ENCODE measurements at regions not wholly inside any gene's neighbourhood (a gene's known extent, or its start where the extent isn't known, plus 50 kb on each side); places are given as distances from the start of the nearest gene placed in this dataset.

DNA sequence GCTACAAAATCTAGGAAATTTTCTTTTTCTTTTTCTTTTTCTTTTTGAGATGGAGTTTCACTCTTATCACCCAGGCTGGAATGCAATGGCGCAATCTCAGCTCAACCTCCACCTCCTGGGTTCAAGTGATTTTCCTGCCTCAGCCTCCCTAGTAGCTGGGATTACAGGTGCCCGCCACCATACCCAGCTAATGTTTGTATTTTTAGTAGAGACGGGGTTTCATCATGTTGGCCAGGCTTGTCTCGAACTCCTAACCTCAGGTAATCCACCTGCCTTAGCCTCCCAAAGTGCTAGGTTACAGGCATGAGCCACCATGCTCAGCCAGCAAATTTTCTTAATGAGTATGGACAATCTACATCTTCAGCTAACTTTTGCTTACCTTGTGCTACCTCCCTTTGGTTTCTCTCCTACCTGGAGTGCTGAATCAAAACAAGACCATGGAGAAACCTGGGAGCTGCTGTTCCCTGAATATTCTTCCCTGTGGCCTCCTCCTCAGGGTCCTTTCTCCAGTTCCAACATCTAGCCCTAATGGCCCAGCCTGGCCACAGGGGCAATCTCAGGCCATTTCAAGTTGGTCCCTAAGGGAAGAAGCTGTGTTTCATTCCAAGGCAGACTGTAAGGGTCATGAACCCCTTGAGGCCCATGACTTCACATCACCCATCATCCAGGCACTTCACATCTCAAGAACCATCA is 74.6 kb upstream of the EGLN3 start:
- no peak overlapping the region for H3K4me3 Mint-ChIP-seq
- DNase-seq, result no peak
- H3K36me3 Mint-ChIP-seq (ENCODE audit: low read depth), result no peaks in the 10 kb centered on the region
- H3K27ac Mint-ChIP-seq, result no peak overlapping the region
- no peaks in the 10 kb centered on the region for H3K4me1 Mint-ChIP-seq (ENCODE audit: low read depth)
- CTCF ChIA-PET, result no interaction called here
- intact Hi-C loops (cut with micrococcal nuclease), result no loop called here
- H3K27me3 Mint-ChIP-seq (ENCODE audit: low read depth), result peaks cover 2% of the 10 kb centered on the region
- H3K9me3 Mint-ChIP-seq, result no peaks in the 10 kb centered on the region

DNA sequence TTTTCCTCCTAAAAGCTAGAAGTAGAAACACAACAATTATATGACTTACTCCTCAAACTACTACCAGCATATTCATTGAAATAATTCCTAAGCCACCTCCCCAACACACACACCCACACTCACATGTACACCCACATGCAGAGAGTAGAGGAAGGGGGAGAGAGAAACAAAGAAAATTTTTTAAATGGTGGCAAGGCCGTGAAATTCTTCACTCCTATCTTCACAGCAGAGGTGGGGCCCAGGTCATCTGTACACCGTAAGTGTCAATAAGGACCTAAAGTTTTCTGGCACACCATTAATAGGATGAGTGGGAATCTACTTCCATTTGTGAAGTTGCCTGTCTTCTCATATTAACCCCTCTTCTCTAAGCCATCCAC is 73.9 kb upstream of the EGLN3 start:
- CTCF ChIA-PET, result no interaction called here
- Mint-ChIP-seq H3K4me1 (ENCODE audit: low read depth) (no peaks in the 10 kb centered on the region), H3K27ac (no peak overlapping the region), H3K4me3 (no peak overlapping the region), H3K27me3 (ENCODE audit: low read depth) (peaks cover 2% of the 10 kb centered on the region), H3K36me3 (ENCODE audit: low read depth) (no peaks in the 10 kb centered on the region), H3K9me3 (no peaks in the 10 kb centered on the region)
- DNase-seq, result no peak
- intact Hi-C loops (cut with micrococcal nuclease), result no loop called here

DNA sequence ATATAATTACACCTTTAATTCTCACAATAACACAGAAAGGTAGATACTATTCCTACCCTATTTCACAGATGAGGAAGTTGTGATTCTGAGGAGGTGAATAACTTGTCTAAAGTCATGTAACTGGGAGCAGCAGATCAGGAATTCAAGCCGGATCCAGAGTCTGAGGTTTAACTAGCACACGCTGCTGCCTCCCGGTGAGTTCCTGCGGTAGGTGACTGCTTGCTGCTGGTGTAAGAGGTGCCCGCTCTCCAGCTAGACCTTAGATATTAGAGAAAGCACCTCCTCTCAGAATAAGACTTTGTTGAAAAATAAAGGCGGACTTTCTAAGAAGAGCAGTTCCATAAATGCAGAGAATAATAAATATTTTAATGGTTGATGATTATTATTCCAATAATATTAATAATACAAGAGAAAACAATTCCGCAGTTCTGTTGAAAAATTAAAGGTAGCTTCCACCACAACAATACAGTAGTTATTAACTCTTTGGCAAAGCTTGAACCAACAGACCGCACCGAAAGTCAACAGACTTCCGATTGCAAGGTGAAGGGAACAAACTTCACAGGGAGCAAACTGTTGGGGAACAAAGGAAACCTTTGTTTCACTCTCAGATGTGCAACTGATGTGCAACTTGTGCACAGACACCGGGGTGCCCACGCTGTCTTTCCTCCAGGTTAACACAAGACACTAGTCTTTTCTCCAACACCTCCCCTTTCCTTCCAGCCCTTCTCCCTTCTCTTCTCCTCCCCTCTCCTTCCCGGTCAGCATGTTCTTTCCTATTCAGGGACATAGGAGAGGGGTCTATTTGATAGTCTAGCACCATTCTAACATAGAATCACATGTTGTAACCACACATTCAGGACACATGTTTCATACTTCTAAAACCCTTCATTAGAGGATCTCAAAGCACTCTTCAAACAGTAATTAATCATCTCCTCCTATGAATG is 73.2 kb upstream of the EGLN3 start:
- intact Hi-C loops (cut with micrococcal nuclease), result no loop called here
- Mint-ChIP-seq H3K9me3 (no peaks in the 10 kb centered on the region), H3K27ac (no peak overlapping the region), H3K27me3 (ENCODE audit: low read depth) (peaks cover 2% of the 10 kb centered on the region), H3K36me3 (ENCODE audit: low read depth) (no peaks in the 10 kb centered on the region), H3K4me3 (no peak overlapping the region), H3K4me1 (ENCODE audit: low read depth) (no peaks in the 10 kb centered on the region)
- CTCF ChIA-PET, result no interaction called here
- no peak for DNase-seq

DNA sequence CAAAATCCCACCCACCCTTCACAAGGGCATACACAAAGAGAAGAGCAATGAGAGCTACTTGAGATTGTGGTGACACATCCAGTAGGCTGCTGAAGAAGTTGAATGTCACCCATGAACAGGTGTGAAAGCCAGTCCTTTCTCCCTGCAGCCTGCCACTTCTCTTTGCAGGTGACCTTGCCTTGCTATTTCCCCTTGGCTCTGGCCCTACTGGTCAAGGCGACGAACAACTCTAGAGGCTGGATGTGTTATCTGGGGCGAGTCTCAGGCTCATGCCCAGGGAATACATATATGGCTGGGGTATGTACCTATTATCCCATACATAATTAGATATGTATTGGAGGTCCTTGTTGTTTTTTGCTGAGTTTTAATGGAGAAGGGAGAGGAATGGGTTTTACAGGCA is 70.2 kb upstream of the EGLN3 start:
- CTCF ChIA-PET, result interaction anchor here (0.6 kb wide), 1 partner anchor 1508 kb away, joined by 3 read pairs; no protein-coding TSS in a partner anchor
- peaks cover 2% of the 10 kb centered on the region for H3K4me1 Mint-ChIP-seq (ENCODE audit: low read depth)
- no peak overlapping the region for H3K4me3 Mint-ChIP-seq
- no peak for DNase-seq
- H3K36me3 Mint-ChIP-seq (ENCODE audit: low read depth), result no peaks in the 10 kb centered on the region
- intact Hi-C loops (cut with micrococcal nuclease), result no loop called here
- peaks cover 2% of the 10 kb centered on the region for H3K27me3 Mint-ChIP-seq (ENCODE audit: low read depth)
- no peaks in the 10 kb centered on the region for H3K9me3 Mint-ChIP-seq
- no peak overlapping the region for H3K27ac Mint-ChIP-seq

DNA sequence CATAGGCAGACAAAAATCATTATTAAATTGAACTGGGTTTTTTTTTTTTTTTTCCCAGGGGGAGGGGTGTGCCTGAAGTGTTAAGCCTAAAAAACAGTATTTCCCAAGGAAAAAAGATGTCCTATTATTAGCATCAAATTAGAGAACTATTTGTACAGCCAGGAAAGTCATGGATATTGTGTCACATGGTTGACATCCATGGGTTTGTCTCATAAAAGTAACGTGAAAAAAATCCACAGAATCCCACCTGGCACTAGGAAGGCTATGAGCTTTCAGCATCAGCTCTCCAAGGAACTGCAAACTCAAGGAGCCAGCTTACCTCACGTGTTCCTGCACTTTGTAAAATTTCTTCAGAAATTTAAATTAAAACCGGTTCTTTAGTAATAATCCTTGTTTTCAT is 69.1 kb upstream of the EGLN3 start:
- Mint-ChIP-seq H3K4me1 (ENCODE audit: low read depth) (peaks cover 2% of the 10 kb centered on the region), H3K27ac (no peak overlapping the region), H3K27me3 (ENCODE audit: low read depth) (peaks cover 2% of the 10 kb centered on the region), H3K9me3 (no peaks in the 10 kb centered on the region), H3K36me3 (ENCODE audit: low read depth) (no peaks in the 10 kb centered on the region), H3K4me3 (no peak overlapping the region)
- intact Hi-C loops (cut with micrococcal nuclease), result no loop called here
- CTCF ChIA-PET, result interaction anchor here (0.8 kb wide), 1 partner anchor 304 kb away, joined by 3 read pairs; no protein-coding TSS in a partner anchor
- no peak for DNase-seq

DNA sequence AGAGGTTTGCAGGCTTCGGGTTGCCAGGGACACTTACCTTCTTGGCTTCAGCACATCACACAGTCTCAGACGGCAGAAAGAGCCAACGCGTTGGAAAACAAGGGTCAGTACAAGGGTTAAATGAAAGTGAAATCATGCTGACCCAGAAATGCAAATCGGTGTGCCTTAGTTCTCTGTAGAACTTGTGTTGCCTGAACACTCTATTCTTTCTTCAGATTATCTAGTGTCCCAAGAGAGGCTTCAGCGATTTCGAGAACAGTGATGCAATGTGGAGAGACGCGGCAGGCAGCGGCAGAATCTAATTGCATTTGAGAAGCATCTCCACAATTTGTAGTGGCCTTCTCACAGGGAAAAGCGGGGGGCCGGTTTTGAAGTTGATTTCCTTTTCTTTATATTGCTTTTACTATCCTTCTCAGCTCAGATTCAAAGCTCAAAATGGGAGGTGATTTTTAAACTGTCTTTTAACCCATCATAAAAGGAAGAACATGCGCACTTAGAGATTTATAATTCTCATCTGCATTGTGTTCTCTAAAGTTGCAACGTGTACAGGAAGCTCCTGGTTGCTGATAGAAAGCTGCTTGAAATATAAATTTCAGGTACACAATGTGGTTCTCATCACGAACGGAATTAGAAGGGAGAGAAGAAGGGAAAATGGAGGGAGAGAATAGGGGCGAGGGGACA is 67.8 kb upstream of the EGLN3 start:
- no peak for DNase-seq
- peak overlapping the region; percentile 60 for H3K27ac Mint-ChIP-seq
- CTCF ChIA-PET, result no interaction called here
- no peaks in the 10 kb centered on the region for H3K27me3 Mint-ChIP-seq (ENCODE audit: low read depth)
- H3K36me3 Mint-ChIP-seq (ENCODE audit: low read depth), result no peaks in the 10 kb centered on the region
- no peaks in the 10 kb centered on the region for H3K9me3 Mint-ChIP-seq
- peak overlapping the region; percentile 55 for H3K4me3 Mint-ChIP-seq
- intact Hi-C loops (cut with micrococcal nuclease), result no loop called here
- H3K4me1 Mint-ChIP-seq (ENCODE audit: low read depth), result peaks cover 2% of the 10 kb centered on the region

DNA sequence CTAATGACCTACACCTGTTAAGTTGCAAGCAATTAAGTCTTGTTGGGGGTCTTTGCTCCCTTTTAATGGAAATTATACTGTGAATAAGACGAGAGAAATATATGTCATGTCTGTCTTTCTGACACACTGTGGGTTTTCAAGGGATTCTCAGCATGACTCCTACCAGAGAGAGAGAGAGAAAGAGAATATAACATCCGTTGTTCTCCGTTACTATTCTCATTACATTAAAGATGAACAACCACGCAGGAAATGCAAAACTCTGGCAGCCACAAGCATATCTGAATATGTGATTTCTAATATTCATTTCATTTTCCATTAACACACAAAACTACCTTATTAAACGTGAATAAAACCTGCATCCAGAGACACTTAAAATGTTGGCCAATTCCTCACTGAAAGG is 67.3 kb upstream of the EGLN3 start:
- intact Hi-C loops (cut with micrococcal nuclease), result no loop called here
- no peaks in the 10 kb centered on the region for H3K27me3 Mint-ChIP-seq (ENCODE audit: low read depth)
- peak overlapping the region; percentile 60 for H3K27ac Mint-ChIP-seq
- no peaks in the 10 kb centered on the region for H3K9me3 Mint-ChIP-seq
- DNase-seq, result no peak
- no peaks in the 10 kb centered on the region for H3K36me3 Mint-ChIP-seq (ENCODE audit: low read depth)
- CTCF ChIA-PET, result no interaction called here
- peaks cover 5% of the 10 kb centered on the region for H3K4me1 Mint-ChIP-seq (ENCODE audit: low read depth)
- H3K4me3 Mint-ChIP-seq, result peak overlapping the region; percentile 55

DNA sequence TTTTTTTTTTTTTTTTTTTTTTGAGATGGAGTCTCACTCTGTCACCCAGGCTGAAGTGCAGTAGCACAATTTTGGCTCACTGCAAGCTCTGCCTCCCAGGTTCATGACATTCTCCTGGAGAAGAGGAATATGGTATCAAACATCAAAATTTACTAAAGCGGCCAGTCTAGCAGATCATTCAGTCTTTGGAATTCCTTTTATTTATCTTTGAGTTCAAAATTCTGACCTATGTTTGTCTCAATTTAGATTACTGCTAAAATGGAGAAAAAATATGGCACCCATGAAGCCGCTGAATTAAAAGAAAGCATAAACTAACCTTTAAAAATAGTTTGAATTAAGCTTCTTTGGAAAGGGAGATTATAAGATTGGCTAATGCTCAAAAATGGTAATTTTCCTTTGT is 64.5 kb upstream of the EGLN3 start:
- Mint-ChIP-seq H3K4me3 (no peak overlapping the region), H3K27me3 (ENCODE audit: low read depth) (peaks cover 2% of the 10 kb centered on the region), H3K9me3 (no peaks in the 10 kb centered on the region), H3K36me3 (ENCODE audit: low read depth) (no peaks in the 10 kb centered on the region), H3K27ac (no peak overlapping the region), H3K4me1 (ENCODE audit: low read depth) (peaks cover 6% of the 10 kb centered on the region)
- CTCF ChIA-PET, result no interaction called here
- intact Hi-C loops (cut with micrococcal nuclease), result no loop called here
- no peak for DNase-seq

DNA sequence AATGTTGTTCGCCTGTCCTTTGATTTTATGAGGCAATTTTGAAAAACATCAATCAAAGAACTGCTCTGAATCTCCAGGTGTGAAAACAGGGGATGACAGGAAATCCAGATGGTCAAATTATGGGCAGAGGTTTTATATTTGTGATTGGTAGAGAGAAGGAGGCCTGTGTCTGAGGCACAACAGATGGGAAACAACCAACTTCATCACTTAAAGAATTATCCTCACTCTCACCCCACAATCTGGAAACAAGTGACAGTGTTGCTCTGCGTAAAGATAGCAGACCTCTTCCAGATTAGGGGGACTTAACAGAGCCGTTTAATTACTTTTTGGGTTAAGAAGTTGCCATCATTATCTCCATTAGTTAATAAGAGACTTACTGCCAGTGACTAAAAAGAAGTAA is 64.1 kb upstream of the EGLN3 start:
- no peak for DNase-seq
- no peak overlapping the region for H3K27ac Mint-ChIP-seq
- H3K4me3 Mint-ChIP-seq, result no peak overlapping the region
- no peaks in the 10 kb centered on the region for H3K9me3 Mint-ChIP-seq
- no peaks in the 10 kb centered on the region for H3K36me3 Mint-ChIP-seq (ENCODE audit: low read depth)
- peaks cover 2% of the 10 kb centered on the region for H3K27me3 Mint-ChIP-seq (ENCODE audit: low read depth)
- H3K4me1 Mint-ChIP-seq (ENCODE audit: low read depth), result peaks cover 6% of the 10 kb centered on the region
- intact Hi-C loops (cut with micrococcal nuclease), result no loop called here
- CTCF ChIA-PET, result no interaction called here

DNA sequence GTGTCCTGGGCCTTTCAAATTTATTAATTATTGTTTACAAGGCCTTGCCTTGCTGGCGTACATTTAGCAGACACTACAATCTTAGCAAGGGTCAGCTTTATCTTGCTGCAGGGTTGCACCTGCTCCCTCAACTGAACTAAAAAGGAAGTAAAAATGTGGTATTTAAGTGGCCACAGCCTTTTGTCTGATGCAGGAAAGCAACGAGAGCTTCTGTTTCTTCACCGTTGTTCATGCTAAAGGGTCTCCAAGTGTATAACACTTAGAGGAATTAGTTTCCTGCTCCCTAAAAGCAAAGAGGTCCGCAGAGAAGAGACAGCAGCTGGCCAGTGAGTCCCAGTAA is 62.8 kb upstream of the EGLN3 start:
- peaks cover 2% of the 10 kb centered on the region for H3K27me3 Mint-ChIP-seq (ENCODE audit: low read depth)
- H3K9me3 Mint-ChIP-seq, result no peaks in the 10 kb centered on the region
- no peaks in the 10 kb centered on the region for H3K36me3 Mint-ChIP-seq (ENCODE audit: low read depth)
- no peak overlapping the region for H3K27ac Mint-ChIP-seq
- intact Hi-C loops (cut with micrococcal nuclease), result no loop called here
- DNase-seq, result no peak
- H3K4me3 Mint-ChIP-seq, result no peak overlapping the region
- H3K4me1 Mint-ChIP-seq (ENCODE audit: low read depth), result peaks cover 6% of the 10 kb centered on the region
- CTCF ChIA-PET, result no interaction called here

DNA sequence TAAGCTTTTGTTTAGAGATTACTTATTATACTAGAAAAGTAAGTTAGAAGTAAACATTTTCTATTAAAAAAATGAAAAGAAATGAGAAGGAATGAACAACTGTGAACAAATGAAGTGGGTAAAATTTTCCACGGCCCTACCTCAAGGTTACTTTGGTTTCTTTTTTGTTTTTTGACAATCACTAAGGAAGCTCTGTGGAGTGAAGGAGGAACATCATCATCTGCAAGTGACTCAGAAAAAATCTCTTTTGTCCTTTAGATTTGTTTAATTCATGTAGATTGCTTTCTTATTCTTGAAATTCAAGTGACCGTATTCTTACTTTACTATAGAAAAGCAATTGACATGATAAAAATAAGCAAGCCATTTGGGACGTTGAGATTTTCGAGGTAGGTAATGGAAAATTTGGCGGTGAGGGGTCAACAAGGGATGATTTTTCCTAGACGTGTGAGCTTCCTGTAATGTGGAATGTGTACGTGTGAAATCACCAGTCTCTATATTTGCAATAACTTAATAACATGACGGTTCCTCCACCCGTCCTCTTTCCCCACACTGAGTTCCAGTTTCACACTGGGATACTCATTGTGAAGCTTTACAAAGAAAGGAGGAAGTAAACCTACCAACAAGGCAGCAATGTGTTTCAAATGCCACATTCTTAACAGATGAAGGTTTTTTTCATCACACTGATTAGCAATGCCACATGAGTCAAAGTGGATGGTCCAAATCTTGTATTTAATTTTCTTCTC is 62.3 kb upstream of the EGLN3 start:
- H3K4me3 Mint-ChIP-seq, result no peak overlapping the region
- no peaks in the 10 kb centered on the region for H3K9me3 Mint-ChIP-seq
- H3K27ac Mint-ChIP-seq, result no peak overlapping the region
- peaks cover 6% of the 10 kb centered on the region for H3K4me1 Mint-ChIP-seq (ENCODE audit: low read depth)
- no peak for DNase-seq
- intact Hi-C loops (cut with micrococcal nuclease), result no loop called here
- peaks cover 2% of the 10 kb centered on the region for H3K27me3 Mint-ChIP-seq (ENCODE audit: low read depth)
- CTCF ChIA-PET, result no interaction called here
- no peaks in the 10 kb centered on the region for H3K36me3 Mint-ChIP-seq (ENCODE audit: low read depth)

DNA sequence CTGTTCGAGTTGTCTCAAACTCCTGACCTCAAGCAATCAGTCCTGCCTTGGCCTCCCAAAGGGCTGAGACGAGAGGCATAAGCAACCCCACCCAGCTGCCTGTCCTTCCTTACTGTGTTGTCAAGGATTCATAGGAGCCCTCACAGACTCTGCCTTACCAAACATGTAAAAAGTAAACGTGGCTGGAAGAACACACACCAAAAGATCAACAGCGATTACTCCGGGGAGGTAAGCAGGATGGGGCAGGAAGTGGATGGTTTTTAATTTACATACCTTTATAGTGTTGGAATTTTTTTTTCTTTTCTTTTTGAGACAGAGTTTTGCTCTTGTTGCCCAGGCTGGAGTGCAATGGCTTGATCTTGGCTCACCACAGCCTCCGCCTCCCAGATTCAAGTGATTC is 61.5 kb upstream of the EGLN3 start:
- H3K9me3 Mint-ChIP-seq, result no peaks in the 10 kb centered on the region
- DNase-seq, result no peak
- H3K27me3 Mint-ChIP-seq (ENCODE audit: low read depth), result peaks cover 2% of the 10 kb centered on the region
- H3K4me1 Mint-ChIP-seq (ENCODE audit: low read depth), result peaks cover 6% of the 10 kb centered on the region
- H3K36me3 Mint-ChIP-seq (ENCODE audit: low read depth), result no peaks in the 10 kb centered on the region
- no peak overlapping the region for H3K27ac Mint-ChIP-seq
- no peak overlapping the region for H3K4me3 Mint-ChIP-seq
- CTCF ChIA-PET, result no interaction called here
- intact Hi-C loops (cut with micrococcal nuclease), result no loop called here
